ENCODE measurements at regions not wholly inside any gene's neighbourhood (a gene's known extent, or its start where the extent isn't known, plus 50 kb on each side); places are given as distances from the start of the nearest gene placed in this dataset.

- CTCF ChIA-PET, result no interaction called here
- Mint-ChIP-seq H3K36me3 (no peaks in the 10 kb centered on the region), H3K27me3 (no peaks in the 10 kb centered on the region), H3K4me1 (no peaks in the 10 kb centered on the region), H3K9me3 (peaks cover 24% of the 10 kb centered on the region), H3K27ac (no peak overlapping the region), H3K4me3 (no peak overlapping the region)
- DNase-seq, result no peak
These were observed 200.1 kb upstream of the NRXN1 start for GRCh38 chr2:51232027-51232426.

DNA sequence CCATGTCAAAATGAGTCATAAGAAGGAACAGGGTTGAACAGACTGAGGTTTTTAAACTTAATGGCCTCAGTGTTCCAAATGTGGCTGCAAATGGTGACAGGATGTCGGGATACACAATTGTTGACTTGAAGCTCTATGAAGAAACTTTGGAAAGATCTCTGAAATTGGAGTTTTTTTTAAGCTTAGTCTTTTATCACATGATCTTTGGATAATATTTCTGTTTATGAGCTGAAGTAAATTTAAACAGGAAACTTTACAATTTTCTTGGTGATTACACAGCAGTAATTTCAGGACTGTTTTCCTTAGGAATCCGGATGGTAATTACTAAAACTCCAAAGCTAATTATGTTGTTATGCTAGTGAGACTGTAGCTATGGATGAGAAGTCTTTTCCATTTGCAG, 199.1 kb upstream of the NRXN1 start:
- H3K27me3 Mint-ChIP-seq, result no peaks in the 10 kb centered on the region
- no peak overlapping the region for H3K4me3 Mint-ChIP-seq
- H3K27ac Mint-ChIP-seq, result no peak overlapping the region
- H3K36me3 Mint-ChIP-seq, result no peaks in the 10 kb centered on the region
- CTCF ChIA-PET, result no interaction called here
- H3K4me1 Mint-ChIP-seq, result no peaks in the 10 kb centered on the region
- peaks cover 25% of the 10 kb centered on the region for H3K9me3 Mint-ChIP-seq
- no peak for DNase-seq

DNA sequence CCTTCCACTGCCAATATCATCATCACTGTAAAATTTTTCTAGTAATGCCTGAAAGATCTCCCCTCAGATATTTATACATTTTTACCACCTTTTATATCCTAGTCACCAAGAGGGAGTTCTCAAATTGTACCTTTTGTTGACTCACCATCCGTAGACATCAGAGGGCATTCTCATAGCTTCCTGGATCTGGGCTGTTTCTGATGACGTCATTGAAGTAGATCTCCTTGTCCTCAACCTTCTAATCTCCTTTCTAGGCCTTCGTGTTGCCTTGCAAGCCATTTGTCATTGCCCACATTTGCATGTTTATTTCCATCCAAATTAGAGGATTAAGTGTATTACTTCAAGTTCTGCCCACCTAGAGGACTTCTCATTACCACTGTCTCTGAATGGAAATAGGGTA, 193.4 kb upstream of the NRXN1 start:
- Mint-ChIP-seq H3K9me3 (peaks cover 23% of the 10 kb centered on the region), H3K36me3 (no peaks in the 10 kb centered on the region), H3K4me1 (no peaks in the 10 kb centered on the region), H3K4me3 (no peak overlapping the region), H3K27ac (no peak overlapping the region), H3K27me3 (no peaks in the 10 kb centered on the region)
- CTCF ChIA-PET, result no interaction called here
- no peak for DNase-seq

GRCh38 chr2:51224790-51225189, 192.9 kb upstream of the NRXN1 start:
- Mint-ChIP-seq H3K9me3 (peaks cover 23% of the 10 kb centered on the region), H3K36me3 (no peaks in the 10 kb centered on the region), H3K4me3 (no peak overlapping the region), H3K27me3 (no peaks in the 10 kb centered on the region), H3K4me1 (no peaks in the 10 kb centered on the region), H3K27ac (no peak overlapping the region)
- DNase-seq, result no peak
- CTCF ChIA-PET, result no interaction called here

DNA sequence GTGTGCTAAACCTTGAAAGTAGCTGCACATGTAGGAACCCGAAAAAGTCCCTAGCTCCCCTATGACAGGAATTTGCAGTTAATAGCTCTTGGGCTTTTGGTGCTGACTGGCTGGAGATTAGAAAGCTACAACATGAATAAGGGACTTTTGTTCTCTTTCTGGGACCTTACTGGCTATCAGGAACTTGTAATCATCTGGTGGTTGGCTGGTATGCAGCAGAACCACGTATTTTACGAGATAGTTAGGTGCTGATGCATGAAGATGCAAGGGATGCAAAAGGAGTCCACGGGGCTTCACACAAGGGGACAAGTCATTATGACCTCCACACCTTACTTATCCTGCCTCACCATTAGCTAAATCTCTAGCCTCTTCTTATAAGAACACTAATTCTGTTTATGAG, 190.2 kb upstream of the NRXN1 start:
- CTCF ChIA-PET, result no interaction called here
- no peaks in the 10 kb centered on the region for H3K36me3 Mint-ChIP-seq
- H3K4me1 Mint-ChIP-seq, result no peaks in the 10 kb centered on the region
- peaks cover 20% of the 10 kb centered on the region for H3K9me3 Mint-ChIP-seq
- no peak overlapping the region for H3K27ac Mint-ChIP-seq
- H3K4me3 Mint-ChIP-seq, result no peak overlapping the region
- no peak for DNase-seq
- no peaks in the 10 kb centered on the region for H3K27me3 Mint-ChIP-seq

- Mint-ChIP-seq H3K36me3 (no peaks in the 10 kb centered on the region), H3K9me3 (peaks cover 15% of the 10 kb centered on the region), H3K27ac (no peak overlapping the region)
These were observed 188.7 kb upstream of the NRXN1 start for GRCh38 chr2:51220606-51221005.

GRCh38 chr2:51220080-51220479, 188.1 kb upstream of the NRXN1 start:
- Mint-ChIP-seq H3K36me3 (no peaks in the 10 kb centered on the region), H3K9me3 (peaks cover 11% of the 10 kb centered on the region), H3K27me3 (no peaks in the 10 kb centered on the region), H3K4me3 (no peak overlapping the region), H3K27ac (no peak overlapping the region), H3K4me1 (no peaks in the 10 kb centered on the region)
- DNase-seq, result no peak
- CTCF ChIA-PET, result no interaction called here

More at GRCh38 chr2:51220606-51221005, 188.7 kb upstream of the NRXN1 start:
- Mint-ChIP-seq H3K4me3 (no peak overlapping the region), H3K27me3 (no peaks in the 10 kb centered on the region), H3K4me1 (no peaks in the 10 kb centered on the region)
- CTCF ChIA-PET, result no interaction called here
- DNase-seq, result no peak

- Mint-ChIP-seq H3K36me3 (no peaks in the 10 kb centered on the region), H3K4me3 (no peak overlapping the region), H3K27ac (no peak overlapping the region), H3K4me1 (no peaks in the 10 kb centered on the region), H3K27me3 (no peaks in the 10 kb centered on the region), H3K9me3 (peaks cover 11% of the 10 kb centered on the region)
- DNase-seq, result no peak
- CTCF ChIA-PET, result no interaction called here
These were observed 187.5 kb upstream of the NRXN1 start for GRCh38 chr2:51219468-51219867.

- CTCF ChIA-PET, result no interaction called here
- DNase-seq, result no peak
These were observed 186.1 kb upstream of the NRXN1 start for GRCh38 chr2:51218047-51218446.

GRCh38 chr2:51213826-51214225, 181.9 kb upstream of the NRXN1 start:
- Mint-ChIP-seq H3K4me3 (no peak overlapping the region), H3K27ac (no peak overlapping the region), H3K9me3 (no peaks in the 10 kb centered on the region), H3K4me1 (no peaks in the 10 kb centered on the region), H3K27me3 (no peaks in the 10 kb centered on the region), H3K36me3 (no peaks in the 10 kb centered on the region)
- DNase-seq, result no peak
- CTCF ChIA-PET, result no interaction called here

More at GRCh38 chr2:51218047-51218446, 186.1 kb upstream of the NRXN1 start:
- no peak overlapping the region for H3K4me3 Mint-ChIP-seq
- H3K36me3 Mint-ChIP-seq, result no peaks in the 10 kb centered on the region
- H3K27ac Mint-ChIP-seq, result no peak overlapping the region
- no peaks in the 10 kb centered on the region for H3K4me1 Mint-ChIP-seq
- peaks cover 6% of the 10 kb centered on the region for H3K9me3 Mint-ChIP-seq
- no peaks in the 10 kb centered on the region for H3K27me3 Mint-ChIP-seq

- CTCF ChIA-PET, result no interaction called here
- no peak for DNase-seq
- H3K9me3 Mint-ChIP-seq, result peaks cover 2% of the 10 kb centered on the region
These were observed 180.4 kb upstream of the NRXN1 start for GRCh38 chr2:51212374-51212773.

DNA sequence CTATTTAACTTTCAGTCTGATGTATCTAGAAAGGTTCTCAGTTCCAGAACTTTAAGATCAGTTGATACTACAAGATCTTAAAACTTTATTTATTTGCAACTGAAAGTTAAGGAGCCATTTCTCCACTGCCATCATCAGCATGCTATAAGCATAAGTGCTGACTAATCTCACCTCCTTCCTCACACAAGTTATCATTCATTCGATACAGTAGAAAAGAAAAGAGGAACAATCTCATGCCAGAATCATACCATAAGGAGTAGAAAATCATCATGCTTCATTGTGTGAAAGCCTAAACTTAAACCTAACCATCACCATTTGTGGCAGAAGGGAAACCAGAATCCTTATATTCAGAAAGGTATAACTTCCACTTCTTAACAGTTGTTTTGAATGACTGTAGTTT, 176.6 kb upstream of the NRXN1 start:
- no peaks in the 10 kb centered on the region for H3K27me3 Mint-ChIP-seq
- no peak for DNase-seq
- CTCF ChIA-PET, result no interaction called here
- no peaks in the 10 kb centered on the region for H3K36me3 Mint-ChIP-seq
- no peak overlapping the region for H3K27ac Mint-ChIP-seq
- no peaks in the 10 kb centered on the region for H3K4me1 Mint-ChIP-seq
- no peak overlapping the region for H3K4me3 Mint-ChIP-seq
- peaks cover 2% of the 10 kb centered on the region for H3K9me3 Mint-ChIP-seq

More at GRCh38 chr2:51212374-51212773, 180.4 kb upstream of the NRXN1 start:
- H3K27me3 Mint-ChIP-seq, result no peaks in the 10 kb centered on the region
- H3K36me3 Mint-ChIP-seq, result no peaks in the 10 kb centered on the region
- H3K4me1 Mint-ChIP-seq, result no peaks in the 10 kb centered on the region
- H3K27ac Mint-ChIP-seq, result no peak overlapping the region
- no peak overlapping the region for H3K4me3 Mint-ChIP-seq

DNA sequence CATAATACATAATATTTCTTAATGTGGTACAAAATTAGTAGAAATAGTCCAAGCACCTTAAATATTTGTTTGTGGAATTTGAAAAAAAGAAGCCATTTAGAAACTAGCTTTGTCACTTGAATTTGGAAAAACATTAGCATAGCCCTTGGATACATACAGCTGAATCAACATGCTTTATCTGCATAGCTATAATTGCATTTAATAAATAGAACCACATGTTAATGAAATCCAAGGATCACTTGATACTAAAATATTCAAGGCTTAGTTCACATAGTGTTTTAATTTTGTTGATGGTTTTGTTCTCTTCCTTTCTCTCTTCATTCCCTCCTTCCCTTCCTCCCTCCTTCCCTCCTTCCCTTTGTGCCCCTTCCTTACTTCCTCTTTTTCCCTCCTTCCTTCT, 169.4 kb upstream of the NRXN1 start:
- no peak for DNase-seq
- Mint-ChIP-seq H3K9me3 (peaks cover 12% of the 10 kb centered on the region), H3K4me1 (no peaks in the 10 kb centered on the region), H3K4me3 (no peak overlapping the region), H3K27ac (no peak overlapping the region), H3K36me3 (no peaks in the 10 kb centered on the region), H3K27me3 (no peaks in the 10 kb centered on the region)
- CTCF ChIA-PET, result no interaction called here

DNA sequence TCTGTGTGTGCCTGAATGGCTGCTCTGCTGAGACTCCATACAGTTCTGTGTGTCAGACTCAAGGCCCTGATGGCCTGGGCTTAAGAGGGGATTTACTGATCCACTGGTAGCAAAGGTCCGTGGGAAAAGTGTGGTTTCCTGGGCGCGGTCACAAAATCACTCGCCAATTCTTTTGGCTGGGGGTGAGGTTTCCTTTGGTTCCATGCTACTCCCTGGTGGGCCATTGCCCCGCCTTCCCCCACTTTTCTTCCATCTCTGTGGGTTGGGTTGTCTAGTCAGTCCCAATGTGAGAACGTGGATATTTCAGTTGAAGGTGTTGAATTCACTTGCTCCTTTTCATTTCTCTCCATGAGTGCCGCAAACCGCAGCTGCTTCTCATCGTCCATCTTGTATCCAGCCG, 162.7 kb upstream of the NRXN1 start:
- H3K36me3 Mint-ChIP-seq, result no peaks in the 10 kb centered on the region
- no peak overlapping the region for H3K4me3 Mint-ChIP-seq
- H3K27me3 Mint-ChIP-seq, result no peaks in the 10 kb centered on the region
- H3K9me3 Mint-ChIP-seq, result peaks cover 17% of the 10 kb centered on the region
- H3K27ac Mint-ChIP-seq, result no peak overlapping the region
- no peak for DNase-seq
- no peaks in the 10 kb centered on the region for H3K4me1 Mint-ChIP-seq
- CTCF ChIA-PET, result no interaction called here

DNA sequence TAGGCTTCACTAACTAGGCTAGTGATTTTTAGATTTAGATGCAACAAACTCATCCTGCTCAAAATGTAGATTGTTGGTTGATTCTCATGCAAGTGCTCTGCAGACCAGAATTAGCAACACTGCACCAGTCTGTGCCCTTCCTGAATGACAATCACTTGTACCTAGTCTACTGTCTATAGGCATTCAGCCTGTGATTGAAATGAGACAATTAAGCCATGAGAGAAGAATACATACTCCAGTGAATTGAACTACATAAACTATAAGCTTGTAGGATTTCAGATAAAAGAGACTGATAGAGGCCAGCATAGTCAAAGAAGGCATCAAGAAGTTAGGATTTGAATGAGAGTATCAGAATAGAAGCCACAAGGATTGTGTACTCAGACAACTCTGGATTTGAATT, 138.3 kb upstream of the NRXN1 start:
- DNase-seq, result no peak
- Mint-ChIP-seq H3K4me1 (no peaks in the 10 kb centered on the region), H3K36me3 (no peaks in the 10 kb centered on the region), H3K27me3 (no peaks in the 10 kb centered on the region), H3K27ac (no peak overlapping the region), H3K4me3 (no peak overlapping the region), H3K9me3 (peaks cover 4% of the 10 kb centered on the region)
- CTCF ChIA-PET, result no interaction called here

GRCh38 chr2:51165534-51166260, 133.8 kb upstream of the NRXN1 start:
- no peak overlapping the region for H3K27ac Mint-ChIP-seq
- H3K9me3 Mint-ChIP-seq, result peaks cover 5% of the 10 kb centered on the region
- no peak overlapping the region for H3K4me3 Mint-ChIP-seq
- H3K4me1 Mint-ChIP-seq, result no peaks in the 10 kb centered on the region
- no peaks in the 10 kb centered on the region for H3K36me3 Mint-ChIP-seq
- no peaks in the 10 kb centered on the region for H3K27me3 Mint-ChIP-seq
- no peak for DNase-seq
- CTCF ChIA-PET, result no interaction called here
